Kasumi-1 (cell line): ENCODE measurements at regions not wholly inside any gene's neighbourhood (a gene's known extent, or its start where the extent isn't known, plus 50 kb on each side); places are given as distances from the start of the nearest gene placed in this dataset.

Experiments
- DNase-seq, 2 experiments: peaks; one replicate each; lab custom pipeline; 2025; lab: John Stamatoyannopoulos, UW

GRCh38 chr6:56005426-56005825 is 130.0 kb upstream of the BMP5 start:
- peak; percentile 66 to 86 for DNase-seq

- DNase-seq = peak in 1 of 2 experiments; percentile 3
These were observed 129.0 kb upstream of the BMP5 start for GRCh38 chr6:56004426-56004825.

- DNase-seq = no peak
These were observed 128.2 kb upstream of the BMP5 start for GRCh38 chr6:56003616-56004015.

- no peak for DNase-seq
These were observed 126.9 kb upstream of the BMP5 start for GRCh38 chr6:56002336-56002735.

GRCh38 chr6:55998576-55998975 is 123.2 kb upstream of the BMP5 start:
- no peak for DNase-seq

- DNase-seq = peak in 1 of 2 experiments; percentile 19
These were observed 122.0 kb upstream of the BMP5 start for GRCh38 chr6:55997223-55997874.

GRCh38 chr6:55994531-55994930 is 119.1 kb upstream of the BMP5 start:
- peak; percentile 4 to 17 for DNase-seq

- no peak for DNase-seq
These were observed 118.0 kb upstream of the BMP5 start for GRCh38 chr6:55993418-55993817.

GRCh38 chr6:55992546-55992945 is 117.2 kb upstream of the BMP5 start:
- DNase-seq = no peak

- no peak for DNase-seq
These were observed 109.9 kb upstream of the BMP5 start for GRCh38 chr6:55985309-55985708.

GRCh38 chr6:55983861-55984260 is 108.5 kb upstream of the BMP5 start:
- DNase-seq = no peak

- no peak for DNase-seq
These were observed 106.3 kb upstream of the BMP5 start for GRCh38 chr6:55981660-55982059.

- DNase-seq = peak; percentile 62 to 66
These were observed 105.3 kb upstream of the BMP5 start for GRCh38 chr6:55980627-55981211.

- DNase-seq = no peak
These were observed 104.1 kb upstream of the BMP5 start for GRCh38 chr6:55979526-55979925.

GRCh38 chr6:55977959-55978665 is 102.7 kb upstream of the BMP5 start:
- no peak for DNase-seq

- DNase-seq = peak in 1 of 2 experiments; percentile 3
These were observed 99.3 kb upstream of the BMP5 start for GRCh38 chr6:55974688-55975087.

GRCh38 chr6:55972091-55972490 is 96.7 kb upstream of the BMP5 start:
- DNase-seq = no peak

- no peak for DNase-seq
These were observed 94.1 kb upstream of the BMP5 start for GRCh38 chr6:55969526-55969925.

GRCh38 chr6:55968926-55969325 is 93.5 kb upstream of the BMP5 start:
- no peak for DNase-seq

GRCh38 chr6:55964136-55964535 is 88.7 kb upstream of the BMP5 start:
- DNase-seq = no peak

- DNase-seq = peak; percentile 26 to 27
These were observed 87.9 kb upstream of the BMP5 start for GRCh38 chr6:55963301-55963700.

GRCh38 chr6:55960344-55960743 is 85.0 kb upstream of the BMP5 start:
- no peak for DNase-seq

GRCh38 chr6:55958790-55959189 is 83.4 kb upstream of the BMP5 start:
- DNase-seq = no peak
